Adrenal gland (tissue), 5 donors: ENCODE measurements at regions not wholly inside any gene's neighbourhood (a gene's known extent, or its start where the extent isn't known, plus 50 kb on each side); places are given as distances from the start of the nearest gene placed in this dataset.

Experiments
- CTCF ChIP-seq, 6 experiments: fragments of 450-650 bp in 4 of 6; fragments of 200-600 bp in 2 of 6; sonication (generic) in 1 of 6; IDR thresholded peaks; 1 replicate in 5 of 6; 2 replicates in 1 of 6; pipeline versions ENCODE4 v1.5.1 to v1.8.0; 2016 to 2021; ENCODE audit warnings: antibody characterized with exemption in 6 of 6, mild to moderate bottlenecking in 2 of 6, moderate library complexity in 1 of 6
- POLR2A ChIP-seq, 2 donors: fragments of 450-650 bp; IDR thresholded peaks; one replicate each; pipeline ENCODE4 v1.6.1; 2017; ENCODE audit warnings: antibody characterized with exemption in 2 of 2, mild to moderate bottlenecking in 2 of 2, moderate library complexity in 1 of 2
- donor health status: DM: no; HTN: no; CAD: no.

- TF ChIP-seq CTCF (IDR thresholded peaks at IDR 0.05) (no peak), POLR2A (IDR thresholded peaks at IDR 0.05) (no peak)
These were observed 515.0 kb downstream of the TBC1D4 start for GRCh38 chr13:74966814-74967424.
